ENCODE measurements at regions not wholly inside any gene's neighbourhood (a gene's known extent, or its start where the extent isn't known, plus 50 kb on each side); places are given as distances from the start of the nearest gene placed in this dataset.
"Not testable (repeated sequence)": the region's sequence is repeated elsewhere in the genome, so short reads cannot be mapped to it uniquely, and the experiment has no call there.

- Histone ChIP-seq H3K36me3 (no peaks in the 10 kb centered on the region), H3K4me1 (no peaks in the 10 kb centered on the region), H3K9me3 (no peaks in the 10 kb centered on the region), H3K27me3 (peaks cover 31% of the 10 kb centered on the region), H3K4me3 (ENCODE audit: low read depth, low read length) (no peak overlapping the region)
- no peak for DNase-seq
- TF ChIP-seq, protein P1, sequence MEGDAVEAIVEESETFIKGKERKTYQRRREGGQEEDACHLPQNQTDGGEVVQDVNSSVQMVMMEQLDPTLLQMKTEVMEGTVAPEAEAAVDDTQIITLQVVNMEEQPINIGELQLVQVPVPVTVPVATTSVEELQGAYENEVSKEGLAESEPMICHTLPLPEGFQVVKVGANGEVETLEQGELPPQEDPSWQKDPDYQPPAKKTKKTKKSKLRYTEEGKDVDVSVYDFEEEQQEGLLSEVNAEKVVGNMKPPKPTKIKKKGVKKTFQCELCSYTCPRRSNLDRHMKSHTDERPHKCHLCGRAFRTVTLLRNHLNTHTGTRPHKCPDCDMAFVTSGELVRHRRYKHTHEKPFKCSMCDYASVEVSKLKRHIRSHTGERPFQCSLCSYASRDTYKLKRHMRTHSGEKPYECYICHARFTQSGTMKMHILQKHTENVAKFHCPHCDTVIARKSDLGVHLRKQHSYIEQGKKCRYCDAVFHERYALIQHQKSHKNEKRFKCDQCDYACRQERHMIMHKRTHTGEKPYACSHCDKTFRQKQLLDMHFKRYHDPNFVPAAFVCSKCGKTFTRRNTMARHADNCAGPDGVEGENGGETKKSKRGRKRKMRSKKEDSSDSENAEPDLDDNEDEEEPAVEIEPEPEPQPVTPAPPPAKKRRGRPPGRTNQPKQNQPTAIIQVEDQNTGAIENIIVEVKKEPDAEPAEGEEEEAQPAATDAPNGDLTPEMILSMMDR (IDR thresholded peaks at IDR 0.05; ENCODE audit: low read depth, low read length), result peak; percentile 88
Observed at GRCh38 chr2:236352761-236353593, 88.8 kb upstream of the ASB18 start.

DNA sequence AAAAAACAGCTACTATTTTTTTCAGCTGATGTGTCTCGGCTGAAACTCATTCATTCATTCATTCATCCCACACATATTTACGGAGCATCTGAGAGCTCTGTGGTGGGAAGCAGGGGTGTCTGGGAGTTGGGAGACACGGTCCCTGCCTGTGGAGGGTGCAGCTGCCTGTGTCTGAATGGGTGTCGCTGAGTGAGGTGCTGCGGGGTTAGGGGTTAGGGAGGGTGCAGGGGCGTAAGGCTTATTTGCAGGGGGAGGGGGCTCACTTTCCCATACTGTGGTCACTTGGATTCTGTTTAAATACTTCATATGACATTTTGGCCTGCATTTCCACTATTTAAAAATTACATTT lies 89.4 kb upstream of the ASB18 start:
- DNase-seq, result no peak
- TF ChIP-seq, protein P1 (IDR thresholded peaks at IDR 0.05; ENCODE audit: low read depth, low read length), result no peak

GRCh38 chr2:236354056-236354940 lies 90.1 kb upstream of the ASB18 start:
- DNase-seq, result no peak
- Histone ChIP-seq H3K4me1 (no peaks in the 10 kb centered on the region), H3K9me3 (no peaks in the 10 kb centered on the region), H3K4me3 (ENCODE audit: low read depth, low read length) (no peak overlapping the region), H3K27me3 (peaks cover 18% of the 10 kb centered on the region), H3K36me3 (no peaks in the 10 kb centered on the region)
- TF ChIP-seq, protein P1 (IDR thresholded peaks at IDR 0.05; ENCODE audit: low read depth, low read length), result no peak

More for the DNA sequence above, 89.4 kb upstream of the ASB18 start:
- Histone ChIP-seq H3K4me1 (no peaks in the 10 kb centered on the region), H3K9me3 (no peaks in the 10 kb centered on the region), H3K27me3 (peaks cover 25% of the 10 kb centered on the region), H3K36me3 (no peaks in the 10 kb centered on the region), H3K4me3 (ENCODE audit: low read depth, low read length) (no peak overlapping the region)

- Histone ChIP-seq H3K4me1 (no peaks in the 10 kb centered on the region), H3K4me3 (ENCODE audit: low read depth, low read length) (no peak overlapping the region), H3K27me3 (peaks cover 14% of the 10 kb centered on the region), H3K36me3 (no peaks in the 10 kb centered on the region), H3K9me3 (no peaks in the 10 kb centered on the region)
- TF ChIP-seq, protein P1 (IDR thresholded peaks at IDR 0.05; ENCODE audit: low read depth, low read length), result no peak
- no peak for DNase-seq
Observed at GRCh38 chr2:236354973-236355595, 90.9 kb upstream of the ASB18 start.

DNA sequence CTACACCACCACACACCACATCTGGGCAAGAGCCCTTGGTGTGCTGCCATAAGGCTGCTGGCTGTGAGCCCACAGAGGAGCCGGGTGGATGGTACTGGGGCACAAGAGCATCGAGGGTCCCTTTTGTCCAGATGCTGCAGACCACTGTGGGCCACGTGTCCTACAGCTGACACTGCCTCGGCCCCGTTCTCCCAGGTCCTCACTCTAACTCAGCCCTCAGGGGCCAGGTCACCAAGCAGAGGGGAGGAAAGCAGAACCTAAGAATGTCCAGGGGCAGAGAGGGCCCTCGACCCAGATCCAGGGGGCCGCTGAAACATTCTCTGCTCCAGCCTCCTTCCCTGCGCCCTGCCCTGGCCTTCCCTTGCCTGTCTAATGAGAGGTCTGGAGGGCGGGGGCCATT lies 91.7 kb upstream of the ASB18 start:
- no peaks in the 10 kb centered on the region for H3K36me3 ChIP-seq
- no peaks in the 10 kb centered on the region for H3K9me3 ChIP-seq
- no peak overlapping the region for H3K4me3 ChIP-seq (ENCODE audit: low read depth, low read length)
- DNase-seq, result no peak
- H3K4me1 ChIP-seq, result no peaks in the 10 kb centered on the region
- TF ChIP-seq, protein P1 (IDR thresholded peaks at IDR 0.05; ENCODE audit: low read depth, low read length), result no peak
- peaks cover 13% of the 10 kb centered on the region for H3K27me3 ChIP-seq

GRCh38 chr2:236356321-236356720 lies 92.1 kb upstream of the ASB18 start:
- H3K36me3 ChIP-seq; DNase-seq; H3K9me3 ChIP-seq; H3K4me1 ChIP-seq; H3K4me3 ChIP-seq (ENCODE audit: low read depth, low read length): not testable (repeated sequence)
- H3K27me3 ChIP-seq, result peaks cover 12% of the 10 kb centered on the region

DNA sequence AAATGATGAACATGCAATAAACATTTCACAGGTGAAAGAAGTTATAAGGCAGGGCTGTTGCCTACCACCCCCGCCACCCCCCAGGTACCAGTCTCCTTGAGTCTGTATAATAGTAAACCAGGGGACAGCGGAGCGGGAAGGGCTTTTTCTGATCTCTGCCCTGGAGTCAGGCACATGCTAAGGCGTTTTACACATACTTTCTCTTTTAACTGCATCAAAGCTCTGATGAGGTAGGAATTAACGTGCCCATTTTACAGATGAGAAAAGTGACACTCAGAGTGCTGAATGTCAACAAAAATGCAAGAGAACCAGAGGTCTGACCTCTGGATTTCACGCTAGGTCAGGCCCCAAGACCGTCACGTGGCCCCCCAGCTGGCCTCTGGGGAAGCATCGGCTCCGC lies 94.3 kb upstream of the ASB18 start:
- not testable (repeated sequence) for H3K9me3 ChIP-seq; H3K4me1 ChIP-seq; H3K4me3 ChIP-seq (ENCODE audit: low read depth, low read length); H3K36me3 ChIP-seq; DNase-seq
- peaks cover 19% of the 10 kb centered on the region for H3K27me3 ChIP-seq

All from BE2C (cell line).